ENCODE measurements at regions not wholly inside any gene's neighbourhood (a gene's known extent, or its start where the extent isn't known, plus 50 kb on each side); places are given as distances from the start of the nearest gene placed in this dataset.
"Not testable (repeated sequence)": the region's sequence is repeated elsewhere in the genome, so short reads cannot be mapped to it uniquely, and the experiment has no call there.

GRCh38 chr3:104190681-104191080, 1176.0 kb upstream of the ALCAM start:
- DNase-seq, result no peak

- no peak for DNase-seq
Observed at GRCh38 chr3:104198131-104198530, 1168.6 kb upstream of the ALCAM start.

- DNase-seq, result no peak
Observed at GRCh38 chr3:104206925-104207324, 1159.8 kb upstream of the ALCAM start.

- DNase-seq, result no peak
Observed at GRCh38 chr3:104214277-104214676, 1152.4 kb upstream of the ALCAM start.

- DNase-seq, result no peak
Observed at GRCh38 chr3:104214937-104215336, 1151.8 kb upstream of the ALCAM start.

- not testable (repeated sequence) for DNase-seq
Observed at GRCh38 chr3:104219046-104219445, 1147.7 kb upstream of the ALCAM start.

- DNase-seq, result no peak
Observed at GRCh38 chr3:104234442-104235194, 1132.1 kb upstream of the ALCAM start.

- no peak for DNase-seq
Observed at GRCh38 chr3:104244680-104245220, 1122.0 kb upstream of the ALCAM start.

GRCh38 chr3:104245261-104245660, 1121.4 kb upstream of the ALCAM start:
- no peak for DNase-seq

- DNase-seq, result no peak
Observed at GRCh38 chr3:104245981-104246380, 1120.7 kb upstream of the ALCAM start.

- no peak for DNase-seq
Observed at GRCh38 chr3:104257486-104257885, 1109.2 kb upstream of the ALCAM start.

- no peak for DNase-seq
Observed at GRCh38 chr3:104263477-104263876, 1103.2 kb upstream of the ALCAM start.

- not testable (repeated sequence) for DNase-seq
Observed at GRCh38 chr3:104266219-104266618, 1100.5 kb upstream of the ALCAM start.

- no peak for DNase-seq
Observed at GRCh38 chr3:104269771-104270170, 1096.9 kb upstream of the ALCAM start.

GRCh38 chr3:104273046-104273649, 1093.6 kb upstream of the ALCAM start:
- no peak for DNase-seq

- no peak for DNase-seq
Observed at GRCh38 chr3:104275199-104275598, 1091.5 kb upstream of the ALCAM start.

- no peak for DNase-seq
Observed at GRCh38 chr3:104279617-104280016, 1087.1 kb upstream of the ALCAM start.

GRCh38 chr3:104281713-104282112, 1085.0 kb upstream of the ALCAM start:
- no peak for DNase-seq

GRCh38 chr3:104286645-104287044, 1080.1 kb upstream of the ALCAM start:
- DNase-seq, result no peak

GRCh38 chr3:104291437-104291851, 1075.3 kb upstream of the ALCAM start:
- no peak for DNase-seq

GRCh38 chr3:104291878-104292277, 1074.8 kb upstream of the ALCAM start:
- no peak for DNase-seq

GRCh38 chr3:104297617-104298016, 1069.1 kb upstream of the ALCAM start:
- no peak for DNase-seq

GRCh38 chr3:104298662-104299061, 1068.0 kb upstream of the ALCAM start:
- no peak for DNase-seq

GRCh38 chr3:104316118-104316517, 1050.6 kb upstream of the ALCAM start:
- DNase-seq, result no peak
